HG03442 (cell line): ENCODE measurements at regions not wholly inside any gene's neighbourhood (a gene's known extent, or its start where the extent isn't known, plus 50 kb on each side); places are given as distances from the start of the nearest gene placed in this dataset.

Experiments
- ATAC-seq: cut with Tn5 transposase; IDR thresholded peaks from one replicate; pipeline ENCODE4 v1.9.1; 2021; ENCODE audit warnings: mild to moderate bottlenecking, moderate library complexity; ENCODE audit not compliant: unreplicated experiment

- peak; percentile 5 for ATAC-seq
Measured at GRCh38 chr21:9246010-9246409, 1275.4 kb upstream of the TPTE start.

- ATAC-seq = peak; percentile 51
Measured at GRCh38 chr21:9246481-9247289, 1274.7 kb upstream of the TPTE start.

- peak; percentile 19 for ATAC-seq
Measured at GRCh38 chr21:9247290-9247613, 1274.1 kb upstream of the TPTE start.

- peak; percentile 24 for ATAC-seq
Measured at GRCh38 chr21:9247616-9248317, 1273.6 kb upstream of the TPTE start.
